ENCODE measurements at regions not wholly inside any gene's neighbourhood (a gene's known extent, or its start where the extent isn't known, plus 50 kb on each side); places are given as distances from the start of the nearest gene placed in this dataset.

- no peak overlapping the region for H3K4me2 ChIP-seq (ENCODE audit: insufficient read depth, low read length)
- ATAC-seq (ENCODE audit: insufficient read depth, low read depth) (no peak), DNase-seq (no peak)
- no peak overlapping the region; the same call in 1 of the 2 replicates for H3K27ac ChIP-seq (ENCODE audit: low read length)
- H3K36me3 ChIP-seq (ENCODE audit: insufficient read depth, low read length): no peaks in the 10 kb centered on the region
- no peaks in the 10 kb centered on the region for H4K20me1 ChIP-seq (ENCODE audit: insufficient read depth, low read length)
- no peak overlapping the region for H3K4me3 ChIP-seq (ENCODE audit: low read depth in 1 of 2, low read length in 2 of 2)
- no peaks in the 10 kb centered on the region for H3K79me2 ChIP-seq (ENCODE audit: insufficient read depth, low read length)
- H3K4me1 ChIP-seq (ENCODE audit: insufficient read depth, low read length): no peaks in the 10 kb centered on the region
- no peaks in the 10 kb centered on the region for H3K9me3 ChIP-seq (ENCODE audit: insufficient read depth, low read length, severe bottlenecking)
- no peak overlapping the region for H3K9ac ChIP-seq (ENCODE audit: low read depth, low read length)
- H3K27me3 ChIP-seq (ENCODE audit: insufficient read depth, low read length, poor library complexity): no peaks in the 10 kb centered on the region
- no peak for TF ChIP-seq EZH2 (IDR thresholded peaks at IDR 0.05; ENCODE audit: borderline replicate concordance, low read depth, low read length, severe bottlenecking)
- TF ChIP-seq, protein P1, sequence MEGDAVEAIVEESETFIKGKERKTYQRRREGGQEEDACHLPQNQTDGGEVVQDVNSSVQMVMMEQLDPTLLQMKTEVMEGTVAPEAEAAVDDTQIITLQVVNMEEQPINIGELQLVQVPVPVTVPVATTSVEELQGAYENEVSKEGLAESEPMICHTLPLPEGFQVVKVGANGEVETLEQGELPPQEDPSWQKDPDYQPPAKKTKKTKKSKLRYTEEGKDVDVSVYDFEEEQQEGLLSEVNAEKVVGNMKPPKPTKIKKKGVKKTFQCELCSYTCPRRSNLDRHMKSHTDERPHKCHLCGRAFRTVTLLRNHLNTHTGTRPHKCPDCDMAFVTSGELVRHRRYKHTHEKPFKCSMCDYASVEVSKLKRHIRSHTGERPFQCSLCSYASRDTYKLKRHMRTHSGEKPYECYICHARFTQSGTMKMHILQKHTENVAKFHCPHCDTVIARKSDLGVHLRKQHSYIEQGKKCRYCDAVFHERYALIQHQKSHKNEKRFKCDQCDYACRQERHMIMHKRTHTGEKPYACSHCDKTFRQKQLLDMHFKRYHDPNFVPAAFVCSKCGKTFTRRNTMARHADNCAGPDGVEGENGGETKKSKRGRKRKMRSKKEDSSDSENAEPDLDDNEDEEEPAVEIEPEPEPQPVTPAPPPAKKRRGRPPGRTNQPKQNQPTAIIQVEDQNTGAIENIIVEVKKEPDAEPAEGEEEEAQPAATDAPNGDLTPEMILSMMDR (IDR thresholded peaks at IDR 0.05; ENCODE audit: borderline replicate concordance, extremely low read depth, low read length, poor library complexity, severe bottlenecking): no peak
- no peak overlapping the region for H2AFZ ChIP-seq (ENCODE audit: low read depth, low read length)
Observed at GRCh38 chr15:93506646-93507045, 417.6 kb upstream of the RGMA start.

- no peaks in the 10 kb centered on the region for H3K4me1 ChIP-seq (ENCODE audit: insufficient read depth, low read length)
- no peak overlapping the region for H3K4me3 ChIP-seq (ENCODE audit: low read depth in 1 of 2, low read length in 2 of 2)
- no peaks in the 10 kb centered on the region for H3K27me3 ChIP-seq (ENCODE audit: insufficient read depth, low read length, poor library complexity)
- H3K27ac ChIP-seq (ENCODE audit: low read length): no peak overlapping the region
- no peaks in the 10 kb centered on the region for H4K20me1 ChIP-seq (ENCODE audit: insufficient read depth, low read length)
- H3K79me2 ChIP-seq (ENCODE audit: insufficient read depth, low read length): no peaks in the 10 kb centered on the region
- no peak for DNase-seq
- H3K36me3 ChIP-seq (ENCODE audit: insufficient read depth, low read length): 0 out of 2 replicates have a peak, but pooled peaks cover 3% of the 10 kb centered on the region
- no peak overlapping the region for H3K9ac ChIP-seq (ENCODE audit: low read depth, low read length)
- no peak overlapping the region for H2AFZ ChIP-seq (ENCODE audit: low read depth, low read length)
- no peaks in the 10 kb centered on the region for H3K9me3 ChIP-seq (ENCODE audit: insufficient read depth, low read length, severe bottlenecking)
- H3K4me2 ChIP-seq (ENCODE audit: insufficient read depth, low read length): no peak overlapping the region
- ATAC-seq (ENCODE audit: insufficient read depth, low read depth): no peak
- TF ChIP-seq, protein P1 (IDR thresholded peaks at IDR 0.05; ENCODE audit: borderline replicate concordance, extremely low read depth, low read length, poor library complexity, severe bottlenecking): no peak
- TF ChIP-seq EZH2 (IDR thresholded peaks at IDR 0.05; ENCODE audit: borderline replicate concordance, low read depth, low read length, severe bottlenecking): no peak
Observed at GRCh38 chr15:93505506-93505905, 416.5 kb upstream of the RGMA start.

DNA sequence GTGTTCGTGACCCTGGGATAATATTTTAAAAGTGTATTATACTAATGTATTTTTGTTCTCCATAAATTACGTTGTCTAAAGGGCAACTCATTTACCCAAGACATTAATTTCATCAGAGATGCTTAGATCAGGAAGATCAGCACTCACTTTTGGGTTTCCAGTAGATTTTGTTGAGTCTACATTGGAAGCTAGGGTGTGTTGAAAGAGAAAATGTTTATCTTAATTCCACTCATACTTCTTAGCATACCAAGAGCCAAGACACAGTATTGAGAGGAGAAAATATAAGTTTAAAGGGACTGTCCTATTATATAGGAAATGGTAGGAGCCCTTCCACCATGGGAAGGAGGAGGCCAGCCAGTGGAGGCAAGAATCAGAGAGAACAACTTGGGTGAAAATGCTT, 412.9 kb upstream of the RGMA start:
- H2AFZ ChIP-seq (ENCODE audit: low read depth, low read length): no peak overlapping the region
- DNase-seq (no peak), ATAC-seq (ENCODE audit: insufficient read depth, low read depth) (no peak)
- H3K4me1 ChIP-seq (ENCODE audit: insufficient read depth, low read length): peaks cover 10% of the 10 kb centered on the region
- no peak overlapping the region for H3K4me3 ChIP-seq (ENCODE audit: low read depth in 1 of 2, low read length in 2 of 2)
- H3K4me2 ChIP-seq (ENCODE audit: insufficient read depth, low read length): no peak overlapping the region
- no peak overlapping the region for H3K9ac ChIP-seq (ENCODE audit: low read depth, low read length)
- no peak overlapping the region for H3K27ac ChIP-seq (ENCODE audit: low read length)
- H3K36me3 ChIP-seq (ENCODE audit: insufficient read depth, low read length): peaks cover 12% of the 10 kb centered on the region
- H3K79me2 ChIP-seq (ENCODE audit: insufficient read depth, low read length): no peaks in the 10 kb centered on the region
- H3K9me3 ChIP-seq (ENCODE audit: insufficient read depth, low read length, severe bottlenecking): no peaks in the 10 kb centered on the region
- TF ChIP-seq, protein P1 (IDR thresholded peaks at IDR 0.05; ENCODE audit: borderline replicate concordance, extremely low read depth, low read length, poor library complexity, severe bottlenecking): no peak
- no peak for TF ChIP-seq EZH2 (IDR thresholded peaks at IDR 0.05; ENCODE audit: borderline replicate concordance, low read depth, low read length, severe bottlenecking)
- no peaks in the 10 kb centered on the region for H4K20me1 ChIP-seq (ENCODE audit: insufficient read depth, low read length)
- H3K27me3 ChIP-seq (ENCODE audit: insufficient read depth, low read length, poor library complexity): no peaks in the 10 kb centered on the region

DNA sequence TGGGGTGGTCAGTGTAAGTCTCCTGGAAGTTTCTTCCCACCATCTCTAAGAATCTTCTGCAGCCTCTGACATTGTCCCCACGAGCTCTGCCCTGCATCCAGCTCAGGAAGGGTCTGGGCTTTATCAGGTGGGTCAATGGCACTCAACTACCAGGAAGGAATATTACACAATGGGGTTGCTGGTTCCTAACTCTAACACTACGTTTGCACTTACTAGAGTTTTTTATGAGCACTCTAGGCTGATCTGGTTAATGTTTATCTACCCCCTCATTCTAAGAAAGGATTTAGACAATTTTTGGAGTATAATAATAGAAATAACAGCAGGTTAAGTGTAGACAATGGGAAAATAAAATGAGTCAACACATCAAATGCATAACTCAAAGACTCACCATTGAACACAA, 411.1 kb upstream of the RGMA start:
- DNase-seq (no peak), ATAC-seq (ENCODE audit: insufficient read depth, low read depth) (no peak)
- Histone ChIP-seq H3K4me2 (ENCODE audit: insufficient read depth, low read length) (no peak overlapping the region), H3K4me3 (ENCODE audit: low read depth in 1 of 2, low read length in 2 of 2) (no peak overlapping the region), H3K27ac (ENCODE audit: low read length) (no peak overlapping the region), H3K9me3 (ENCODE audit: insufficient read depth, low read length, severe bottlenecking) (no peaks in the 10 kb centered on the region), H3K27me3 (ENCODE audit: insufficient read depth, low read length, poor library complexity) (no peaks in the 10 kb centered on the region), H2AFZ (ENCODE audit: low read depth, low read length) (no peak overlapping the region), H3K4me1 (ENCODE audit: insufficient read depth, low read length) (peaks cover 18% of the 10 kb centered on the region), H3K9ac (ENCODE audit: low read depth, low read length) (no peak overlapping the region), H3K79me2 (ENCODE audit: insufficient read depth, low read length) (no peaks in the 10 kb centered on the region), H3K36me3 (ENCODE audit: insufficient read depth, low read length) (peaks cover 12% of the 10 kb centered on the region), H4K20me1 (ENCODE audit: insufficient read depth, low read length) (no peaks in the 10 kb centered on the region)
- TF ChIP-seq EZH2 (IDR thresholded peaks at IDR 0.05; ENCODE audit: borderline replicate concordance, low read depth, low read length, severe bottlenecking): no peak
- TF ChIP-seq, protein P1 (IDR thresholded peaks at IDR 0.05; ENCODE audit: borderline replicate concordance, extremely low read depth, low read length, poor library complexity, severe bottlenecking): no peak
